Gastroesophageal sphincter (tissue), 3 donors: ENCODE measurements at regions not wholly inside any gene's neighbourhood (a gene's known extent, or its start where the extent isn't known, plus 50 kb on each side); places are given as distances from the start of the nearest gene placed in this dataset.

ENCODE experiments used
- CTCF ChIP-seq, 4 experiments: fragments of 200-600 bp in 2 of 4; fragments of 450-650 bp in 2 of 4; sonication (generic) in 1 of 4; IDR thresholded peaks; one replicate each; pipeline ENCODE4 v1.5.1; 2017 to 2019; ENCODE audit warnings: antibody characterized with exemption in 4 of 4, mild to moderate bottlenecking in 2 of 4, moderate library complexity in 2 of 4
- EP300 ChIP-seq: sonication (generic); formaldehyde crosslinking; IDR thresholded peaks from one replicate; pipeline ENCODE4 v1.6.1; 2017; ENCODE audit warnings: antibody characterized with exemption, mild to moderate bottlenecking
- POLR2A ChIP-seq, 2 donors: fragments of 450-650 bp; IDR thresholded peaks; one replicate each; pipeline ENCODE4 v1.6.1; 2017; ENCODE audit warnings: antibody characterized with exemption in 2 of 2, mild to moderate bottlenecking in 2 of 2, moderate library complexity in 1 of 2

- no peak for TF ChIP-seq CTCF (IDR thresholded peaks at IDR 0.05)
- TF ChIP-seq POLR2A (IDR thresholded peaks at IDR 0.05): no peak
- TF ChIP-seq EP300: no peak
These were observed 193.6 kb upstream of the CARD18 start for GRCh38 chr11:105333153-105333552.
